AG09319 (cell line): ENCODE measurements at regions not wholly inside any gene's neighbourhood (a gene's known extent, or its start where the extent isn't known, plus 50 kb on each side); places are given as distances from the start of the nearest gene placed in this dataset.
"Not testable (repeated sequence)": the region's sequence is repeated elsewhere in the genome, so short reads cannot be mapped to it uniquely, and the experiment has no call there.

ENCODE experiments used
- DNase-seq: peaks from one replicate; pipeline ENCODE4 v3.0.0-alpha.2; 2010; ENCODE audit warnings: low read depth; ENCODE audit errors: extremely low read depth
- TF ChIP-seq, protein P1 (sequence below): IDR thresholded peaks from 2 replicates; pipeline ENCODE4 v1.5.1; 2011; ENCODE audit warnings: low read depth, mild to moderate bottlenecking, inconsistent platforms, low read length, moderate library complexity

DNA sequence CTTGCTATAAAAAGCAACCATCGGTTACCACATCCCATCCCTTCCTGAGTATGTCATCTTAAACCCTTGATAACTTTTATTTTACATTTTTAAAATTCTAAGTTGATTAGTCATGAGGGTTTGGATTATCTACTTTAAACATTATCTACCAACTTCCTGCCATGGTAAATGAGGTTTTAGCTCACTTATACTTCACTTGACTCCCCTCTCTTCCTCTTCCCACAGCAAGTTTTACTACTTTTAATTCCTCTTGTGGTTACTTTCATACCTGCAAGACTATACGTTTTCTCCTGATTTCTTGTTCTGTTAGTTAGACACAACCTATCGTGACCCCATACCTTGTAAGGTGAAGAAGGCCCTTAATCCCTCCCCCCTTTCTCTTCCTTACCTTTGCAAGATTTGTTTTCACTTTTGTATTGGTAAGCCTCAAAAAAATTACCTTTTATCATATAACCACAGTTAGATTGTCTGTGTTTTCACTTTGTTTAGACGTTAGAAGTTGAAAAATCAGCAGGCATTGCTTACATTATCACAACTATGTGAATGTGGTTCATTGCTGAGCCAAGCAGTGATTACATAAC is 60.1 kb upstream of the OGFRL1 start:
- TF ChIP-seq, protein P1, sequence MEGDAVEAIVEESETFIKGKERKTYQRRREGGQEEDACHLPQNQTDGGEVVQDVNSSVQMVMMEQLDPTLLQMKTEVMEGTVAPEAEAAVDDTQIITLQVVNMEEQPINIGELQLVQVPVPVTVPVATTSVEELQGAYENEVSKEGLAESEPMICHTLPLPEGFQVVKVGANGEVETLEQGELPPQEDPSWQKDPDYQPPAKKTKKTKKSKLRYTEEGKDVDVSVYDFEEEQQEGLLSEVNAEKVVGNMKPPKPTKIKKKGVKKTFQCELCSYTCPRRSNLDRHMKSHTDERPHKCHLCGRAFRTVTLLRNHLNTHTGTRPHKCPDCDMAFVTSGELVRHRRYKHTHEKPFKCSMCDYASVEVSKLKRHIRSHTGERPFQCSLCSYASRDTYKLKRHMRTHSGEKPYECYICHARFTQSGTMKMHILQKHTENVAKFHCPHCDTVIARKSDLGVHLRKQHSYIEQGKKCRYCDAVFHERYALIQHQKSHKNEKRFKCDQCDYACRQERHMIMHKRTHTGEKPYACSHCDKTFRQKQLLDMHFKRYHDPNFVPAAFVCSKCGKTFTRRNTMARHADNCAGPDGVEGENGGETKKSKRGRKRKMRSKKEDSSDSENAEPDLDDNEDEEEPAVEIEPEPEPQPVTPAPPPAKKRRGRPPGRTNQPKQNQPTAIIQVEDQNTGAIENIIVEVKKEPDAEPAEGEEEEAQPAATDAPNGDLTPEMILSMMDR = no peak
- no peak for DNase-seq

DNA sequence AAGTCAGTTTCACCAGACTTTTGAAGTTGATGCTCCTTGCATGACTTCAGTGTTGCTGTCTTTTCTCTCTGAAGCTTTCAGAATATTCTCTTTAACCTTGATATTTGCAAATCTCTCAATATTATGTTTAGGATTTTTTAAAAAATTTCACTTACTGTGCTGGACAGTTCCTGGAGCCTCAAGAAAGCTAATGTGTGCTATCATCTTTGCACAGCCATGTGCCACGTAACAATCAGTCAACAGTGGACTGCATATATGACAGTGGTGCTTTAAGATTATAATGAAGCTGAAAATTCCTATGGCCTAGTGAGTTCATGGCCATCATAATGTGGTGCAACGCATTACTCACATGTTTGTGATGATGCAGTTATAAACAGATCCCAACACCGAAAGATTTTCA is 59.1 kb upstream of the OGFRL1 start:
- TF ChIP-seq, protein P1 = no peak
- DNase-seq = no peak

DNA sequence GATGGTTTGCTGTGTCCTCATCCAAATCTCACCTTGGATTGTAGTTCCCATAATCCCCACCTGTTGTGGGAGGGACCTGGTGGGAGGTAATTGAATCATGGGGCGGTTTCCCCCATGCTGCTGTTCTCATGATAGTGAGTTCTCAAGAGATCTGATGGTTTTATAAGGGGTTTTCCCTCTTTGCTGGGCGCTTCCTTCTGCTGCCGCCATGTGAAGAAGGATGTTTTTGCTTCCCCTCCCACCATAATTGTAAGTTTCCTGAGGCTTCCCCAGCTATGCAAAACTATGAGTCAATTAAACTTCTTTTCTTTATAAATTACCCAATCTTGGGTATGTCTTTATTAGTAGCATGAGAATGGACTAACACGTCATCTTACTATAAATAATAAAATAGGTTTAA is 55.7 kb upstream of the OGFRL1 start:
- not testable (repeated sequence) for DNase-seq

DNA sequence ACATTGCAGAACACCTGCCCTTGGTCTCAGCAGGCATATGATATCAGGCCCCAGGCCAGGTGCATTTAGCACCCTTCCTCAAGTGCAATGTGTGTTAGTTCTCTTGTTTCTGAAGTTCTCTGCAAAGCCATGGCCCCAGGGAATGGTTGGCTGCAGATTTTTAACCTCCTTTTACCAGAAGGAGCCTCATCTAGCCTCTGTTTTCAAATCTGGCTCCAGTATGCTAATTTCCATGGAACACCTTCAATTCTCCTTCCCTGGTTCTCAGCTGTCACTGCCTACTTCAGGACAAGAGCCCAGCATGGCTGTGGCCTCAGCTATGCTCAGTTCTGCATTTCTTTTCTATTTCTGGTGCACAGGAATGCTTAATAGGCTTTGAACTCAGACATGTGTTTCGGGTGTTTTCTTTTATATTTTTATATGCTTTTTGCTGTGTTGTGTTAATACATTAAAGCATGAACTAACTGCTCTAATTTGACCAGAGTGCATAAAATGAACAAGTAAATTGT is 51.6 kb upstream of the OGFRL1 start:
- DNase-seq = no peak
- TF ChIP-seq, protein P1 = no peak

DNA sequence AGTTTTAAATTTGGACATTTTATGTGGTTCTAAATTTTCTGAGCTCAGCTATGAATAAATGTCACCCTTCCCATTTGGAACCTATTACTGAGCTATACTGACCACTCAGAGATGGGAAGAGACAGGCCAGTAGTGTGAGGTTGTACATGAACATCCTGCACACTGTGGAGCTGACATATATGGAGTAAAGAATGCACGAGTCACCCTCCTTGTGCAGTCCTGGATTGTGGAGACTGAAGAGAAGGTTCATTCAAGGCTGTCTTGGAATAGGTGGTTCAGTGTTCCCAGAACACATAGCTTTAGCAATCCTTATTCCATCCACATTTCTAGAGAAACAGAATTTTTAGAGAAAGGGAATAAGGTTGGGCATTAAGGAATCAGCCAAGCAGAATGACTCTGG is 50.3 kb upstream of the OGFRL1 start:
- TF ChIP-seq, protein P1 = no peak
- DNase-seq = no peak
